GM20000 (cell line): ENCODE measurements at regions not wholly inside any gene's neighbourhood (a gene's known extent, or its start where the extent isn't known, plus 50 kb on each side); places are given as distances from the start of the nearest gene placed in this dataset.

Source experiments
- DNase-seq: peaks from one replicate; pipeline ENCODE4 v3.0.0; 2012; ENCODE audit warnings: low spot score
- TF ChIP-seq, protein P1 (sequence below): IDR thresholded peaks from 2 replicates; pipeline ENCODE4 v1.5.1; 2012; ENCODE audit warnings: mild to moderate bottlenecking, control low read depth; ENCODE audit errors: extremely low read depth, missing control alignments

DNA sequence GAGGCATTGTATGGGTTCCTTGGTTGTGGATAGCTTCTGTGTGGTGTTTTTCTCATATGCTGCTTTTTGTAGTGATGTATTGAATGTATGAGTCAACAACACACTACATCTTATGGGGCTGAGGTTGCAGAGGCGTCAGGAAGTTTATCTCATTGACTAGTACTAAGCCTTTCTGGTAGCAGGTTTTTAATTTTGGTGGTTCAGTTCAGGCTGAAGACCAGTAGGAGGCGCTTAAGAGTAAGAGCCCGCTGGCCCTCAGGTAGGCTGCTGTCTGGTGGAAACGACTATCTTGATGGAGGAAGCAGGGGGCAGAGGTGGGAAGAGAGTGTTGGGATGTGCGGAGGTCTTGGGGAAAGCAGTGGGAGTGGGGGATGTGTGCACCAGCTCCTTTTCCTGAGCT is 62.4 kb downstream of the RTP4 start:
- DNase-seq = no peak
- TF ChIP-seq, protein P1, sequence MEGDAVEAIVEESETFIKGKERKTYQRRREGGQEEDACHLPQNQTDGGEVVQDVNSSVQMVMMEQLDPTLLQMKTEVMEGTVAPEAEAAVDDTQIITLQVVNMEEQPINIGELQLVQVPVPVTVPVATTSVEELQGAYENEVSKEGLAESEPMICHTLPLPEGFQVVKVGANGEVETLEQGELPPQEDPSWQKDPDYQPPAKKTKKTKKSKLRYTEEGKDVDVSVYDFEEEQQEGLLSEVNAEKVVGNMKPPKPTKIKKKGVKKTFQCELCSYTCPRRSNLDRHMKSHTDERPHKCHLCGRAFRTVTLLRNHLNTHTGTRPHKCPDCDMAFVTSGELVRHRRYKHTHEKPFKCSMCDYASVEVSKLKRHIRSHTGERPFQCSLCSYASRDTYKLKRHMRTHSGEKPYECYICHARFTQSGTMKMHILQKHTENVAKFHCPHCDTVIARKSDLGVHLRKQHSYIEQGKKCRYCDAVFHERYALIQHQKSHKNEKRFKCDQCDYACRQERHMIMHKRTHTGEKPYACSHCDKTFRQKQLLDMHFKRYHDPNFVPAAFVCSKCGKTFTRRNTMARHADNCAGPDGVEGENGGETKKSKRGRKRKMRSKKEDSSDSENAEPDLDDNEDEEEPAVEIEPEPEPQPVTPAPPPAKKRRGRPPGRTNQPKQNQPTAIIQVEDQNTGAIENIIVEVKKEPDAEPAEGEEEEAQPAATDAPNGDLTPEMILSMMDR = no peak
